Keratinocyte (primary cell): ENCODE measurements at regions not wholly inside any gene's neighbourhood (a gene's known extent, or its start where the extent isn't known, plus 50 kb on each side); places are given as distances from the start of the nearest gene placed in this dataset.

Source experiments
- DNase-seq: peaks from one replicate; pipeline ENCODE4 v3.0.0-alpha.2; 2011; ENCODE audit warnings: low read depth, missing footprints, low spot score
- FAIRE-seq: peaks from 2 replicates; lab custom pipeline; 2011; peaks lifted over from hg19 to GRCh38; lab: Jason Lieb, UNC
- H2AFZ ChIP-seq: 2 replicates; pipeline ENCODE4 v1.6.0; 2012; ENCODE audit warnings: low read length, control low read depth, inconsistent platforms; ENCODE audit not compliant: control insufficient read depth
- H3K27ac ChIP-seq: 2 replicates; pipeline ENCODE4 v1.5.1; 2011; ENCODE audit warnings: low read length; ENCODE audit not compliant: control insufficient read depth, insufficient read depth
- H3K27me3 ChIP-seq: 3 replicates; pipeline ENCODE4 v1.6.0; 2011; ENCODE audit warnings: low read length; ENCODE audit not compliant: control insufficient read depth, insufficient read depth; ENCODE audit errors: extremely low read depth
- H3K36me3 ChIP-seq, 2 experiments: 2 replicates in 1 of 2; 3 replicates in 1 of 2; pipeline ENCODE4 v1.5.1; 2011; ENCODE audit warnings: low read length in 2 of 2, mild to moderate bottlenecking in 1 of 2; ENCODE audit not compliant: control insufficient read depth in 2 of 2, insufficient read depth in 2 of 2; ENCODE audit errors: extremely low read depth in 1 of 2
- H3K4me1 ChIP-seq: 3 replicates; pipeline ENCODE4 v1.5.1; 2011; ENCODE audit warnings: low read length; ENCODE audit not compliant: control insufficient read depth, insufficient read depth; ENCODE audit errors: extremely low read depth
- H3K4me2 ChIP-seq: 3 replicates; pipeline ENCODE4 v1.6.0; 2011; ENCODE audit warnings: low read depth, low read length; ENCODE audit not compliant: control insufficient read depth, insufficient read depth; ENCODE audit errors: extremely low read depth
- H3K4me3 ChIP-seq, 3 experiments: fragments of 200-600 bp in 1 of 3; sonication (generic) in 1 of 3; 2 replicates in 2 of 3; 3 replicates in 1 of 3; pipeline ENCODE4 v1.5.1; 2011 to 2016; ENCODE audit warnings: low read length in 3 of 3, mild to moderate bottlenecking in 3 of 3, control low read depth in 2 of 3, inconsistent platforms in 1 of 3, low read depth in 1 of 3, mixed read lengths in 1 of 3, mixed run types in 1 of 3, moderate library complexity in 1 of 3; ENCODE audit not compliant: control insufficient read depth in 2 of 3, insufficient read depth in 2 of 3; ENCODE audit errors: extremely low read depth in 1 of 3
- H3K79me2 ChIP-seq: 2 replicates; pipeline ENCODE4 v1.6.0; 2012; ENCODE audit warnings: low read length; ENCODE audit not compliant: control insufficient read depth, insufficient read depth
- H3K9ac ChIP-seq: 3 replicates; pipeline ENCODE4 v1.6.0; 2011; ENCODE audit warnings: low read length; ENCODE audit not compliant: control insufficient read depth, insufficient read depth; ENCODE audit errors: extremely low read depth
- H3K9me1 ChIP-seq: 3 replicates; pipeline ENCODE4 v1.6.0; 2011; ENCODE audit warnings: low read length; ENCODE audit not compliant: control insufficient read depth, insufficient read depth; ENCODE audit errors: extremely low read depth
- H3K9me3 ChIP-seq: 2 replicates; pipeline ENCODE4 v1.5.1; 2012; ENCODE audit warnings: low read depth, low read length; ENCODE audit not compliant: control insufficient read depth
- H4K20me1 ChIP-seq: 3 replicates; pipeline ENCODE4 v1.6.0; 2011; ENCODE audit warnings: low read length; ENCODE audit not compliant: control insufficient read depth, insufficient read depth; ENCODE audit errors: extremely low read depth
- EZH2 ChIP-seq: IDR thresholded peaks from one replicate; pipeline ENCODE4 v1.6.1; 2012; ENCODE audit warnings: inconsistent platforms, mild to moderate bottlenecking, low read length, moderate library complexity
- dilution Hi-C: fragments of 300-500 bp; cut with MboI; formaldehyde crosslinking; loops from one replicate; pipeline ENCODE4 v1.7.0; 2020; ENCODE audit warnings: low sequenced_read_pairs; ENCODE audit not compliant: extremely low pct_ligation_motif_present
- TF ChIP-seq, protein P1 (sequence below), 3 experiments: IDR thresholded peaks in 1 of 3; conservative IDR thresholded peaks in 1 of 3; optimal IDR thresholded peaks in 1 of 3; 2 replicates in 2 of 3; 3 replicates in 1 of 3; pipeline versions ENCODE3 to v1.5.1; 2011; ENCODE audit warnings: low read length in 3 of 3, mild to moderate bottlenecking in 3 of 3, moderate library complexity in 2 of 3, control low read depth in 1 of 3, inconsistent platforms in 1 of 3; ENCODE audit not compliant: insufficient read depth in 2 of 3; ENCODE audit errors: extremely low read depth in 1 of 3

GRCh38 chr2:114261366-114261765 is 181.1 kb upstream of the DPP10 start:
- H2AFZ ChIP-seq: no peak overlapping the region
- TF ChIP-seq EZH2: no peak
- TF ChIP-seq, protein P1, sequence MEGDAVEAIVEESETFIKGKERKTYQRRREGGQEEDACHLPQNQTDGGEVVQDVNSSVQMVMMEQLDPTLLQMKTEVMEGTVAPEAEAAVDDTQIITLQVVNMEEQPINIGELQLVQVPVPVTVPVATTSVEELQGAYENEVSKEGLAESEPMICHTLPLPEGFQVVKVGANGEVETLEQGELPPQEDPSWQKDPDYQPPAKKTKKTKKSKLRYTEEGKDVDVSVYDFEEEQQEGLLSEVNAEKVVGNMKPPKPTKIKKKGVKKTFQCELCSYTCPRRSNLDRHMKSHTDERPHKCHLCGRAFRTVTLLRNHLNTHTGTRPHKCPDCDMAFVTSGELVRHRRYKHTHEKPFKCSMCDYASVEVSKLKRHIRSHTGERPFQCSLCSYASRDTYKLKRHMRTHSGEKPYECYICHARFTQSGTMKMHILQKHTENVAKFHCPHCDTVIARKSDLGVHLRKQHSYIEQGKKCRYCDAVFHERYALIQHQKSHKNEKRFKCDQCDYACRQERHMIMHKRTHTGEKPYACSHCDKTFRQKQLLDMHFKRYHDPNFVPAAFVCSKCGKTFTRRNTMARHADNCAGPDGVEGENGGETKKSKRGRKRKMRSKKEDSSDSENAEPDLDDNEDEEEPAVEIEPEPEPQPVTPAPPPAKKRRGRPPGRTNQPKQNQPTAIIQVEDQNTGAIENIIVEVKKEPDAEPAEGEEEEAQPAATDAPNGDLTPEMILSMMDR (optimal IDR thresholded peaks at IDR 0.05 in 1 of 3, IDR thresholded peaks at IDR 0.05 in 1 of 3, conservative IDR thresholded peaks at IDR 0.05 in 1 of 3; ENCODE audit: extremely low read depth in 1 of 3, insufficient read depth in 2 of 3, low read length in 3 of 3): no peak
- dilution Hi-C loops: no loop called here
- no peaks in the 10 kb centered on the region for H3K36me3 ChIP-seq
- H3K4me3 ChIP-seq: no peak overlapping the region
- no peak overlapping the region for H3K9ac ChIP-seq
- H3K79me2 ChIP-seq: no peaks in the 10 kb centered on the region
- no peak overlapping the region for H3K27ac ChIP-seq
- no peaks in the 10 kb centered on the region for H3K9me1 ChIP-seq
- no peaks in the 10 kb centered on the region for H3K9me3 ChIP-seq
- no peak overlapping the region for H3K4me2 ChIP-seq
- no peaks in the 10 kb centered on the region for H4K20me1 ChIP-seq
- FAIRE-seq: no peak
- H3K27me3 ChIP-seq: no peaks in the 10 kb centered on the region
- no peak for DNase-seq
- no peaks in the 10 kb centered on the region for H3K4me1 ChIP-seq

DNA sequence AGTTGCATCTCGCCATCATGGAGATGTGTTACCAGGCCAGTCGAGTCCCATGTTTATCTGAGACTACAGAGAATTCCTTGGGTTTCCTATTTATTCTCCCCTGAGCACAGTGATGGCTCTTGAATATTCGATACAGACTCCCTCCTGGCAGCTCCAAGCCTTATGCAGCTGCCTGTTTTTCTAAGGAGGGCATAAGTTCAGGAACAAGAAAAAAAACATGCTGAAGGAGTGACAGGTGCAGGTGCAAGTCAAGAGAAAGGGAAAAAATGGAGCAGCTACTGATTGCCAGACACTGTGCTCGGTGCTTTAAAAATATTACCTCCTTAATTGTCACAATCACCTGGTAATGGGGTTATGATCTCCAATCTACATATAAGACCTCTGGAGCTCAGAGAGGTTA is 177.2 kb upstream of the DPP10 start:
- Histone ChIP-seq H3K27ac (no peak overlapping the region), H3K27me3 (no peaks in the 10 kb centered on the region), H3K4me3 (no peak overlapping the region), H3K36me3 (no peaks in the 10 kb centered on the region), H3K9ac (no peak overlapping the region), H2AFZ (no peak overlapping the region), H3K79me2 (no peaks in the 10 kb centered on the region), H4K20me1 (no peaks in the 10 kb centered on the region), H3K9me3 (no peaks in the 10 kb centered on the region), H3K4me1 (no peaks in the 10 kb centered on the region), H3K4me2 (no peak overlapping the region), H3K9me1 (no peaks in the 10 kb centered on the region)
- FAIRE-seq: no peak
- dilution Hi-C loops: no loop called here
- TF ChIP-seq EZH2: no peak
- DNase-seq: no peak

GRCh38 chr2:114274957-114275356 is 167.5 kb upstream of the DPP10 start:
- H3K36me3 ChIP-seq: no peaks in the 10 kb centered on the region
- no peak overlapping the region for H3K4me2 ChIP-seq
- no peaks in the 10 kb centered on the region for H4K20me1 ChIP-seq
- H3K4me3 ChIP-seq: no peak overlapping the region
- no peak overlapping the region for H3K27ac ChIP-seq
- H3K9me1 ChIP-seq: no peaks in the 10 kb centered on the region
- DNase-seq (no peak), FAIRE-seq (no peak)
- H3K9me3 ChIP-seq: no peaks in the 10 kb centered on the region
- TF ChIP-seq, protein P1 (optimal IDR thresholded peaks at IDR 0.05 in 1 of 3, IDR thresholded peaks at IDR 0.05 in 1 of 3, conservative IDR thresholded peaks at IDR 0.05 in 1 of 3; ENCODE audit: extremely low read depth in 1 of 3, insufficient read depth in 2 of 3, low read length in 3 of 3): no peak
- no peak for TF ChIP-seq EZH2
- dilution Hi-C loops: no loop called here
- H3K79me2 ChIP-seq: no peaks in the 10 kb centered on the region
- H2AFZ ChIP-seq: no peak overlapping the region
- H3K9ac ChIP-seq: no peak overlapping the region
- no peaks in the 10 kb centered on the region for H3K4me1 ChIP-seq
- H3K27me3 ChIP-seq: no peaks in the 10 kb centered on the region
